K562 (cell line): ENCODE measurements at regions not wholly inside any gene's neighbourhood (a gene's known extent, or its start where the extent isn't known, plus 50 kb on each side); places are given as distances from the start of the nearest gene placed in this dataset.

Experiments
- ATAC-seq: fragments of 200-7000 bp; cut with Tn5 transposase; 3 replicates; pipeline ENCODE4 v1.9.1; 2020; ENCODE audit warnings: moderate library complexity
- BruUV-seq: library from RNA; stranded (reverse); fragments of 400-500 nt; replicated peaks from 2 replicates; lab custom pipeline; 2021; lab: Mats Ljungman, UMichigan
- CTCF ChIA-PET: fragments of 300-600 bp; formaldehyde crosslinking; extraction: SDS; loops from one replicate; lab custom pipeline; 2021; ENCODE audit warnings: low intra/inter-chr PET ratio; lab: Yijun Ruan, JAX
- POLR2A ChIA-PET: fragments of 300-600, 350-650 bp; sonication (Branson Sonifier 250); formaldehyde crosslinking; extraction: SDS; loops from one replicate; lab custom pipeline; 2021; ENCODE audit warnings: antibody characterized with exemption, inconsistent platforms; lab: Yijun Ruan, JAX
- DNase-seq, 4 experiments: peaks; one replicate each; pipeline versions ENCODE4 v3.0.0 to v3.0.0-alpha.2; 2011 to 2018; ENCODE audit warnings: low spot score in 3 of 4, mixed read lengths in 3 of 4; ENCODE audit errors: extremely low read depth in 1 of 4
- FAIRE-seq: peaks from 2 replicates; lab custom pipeline; 2011; peaks lifted over from hg19 to GRCh38; lab: Jason Lieb, UNC
- H2AFZ ChIP-seq: 2 replicates; pipeline ENCODE4 v1.6.0; 2011; ENCODE audit warnings: low read depth, low read length, control low read depth, inconsistent platforms
- H3K27ac ChIP-seq: fragments of 200-600 bp; 3 replicates; pipeline ENCODE4 v1.8.0; 2011; ENCODE audit warnings: low read depth, mild to moderate bottlenecking, control low read depth, inconsistent platforms, low read length, moderate library complexity, mixed read lengths; ENCODE audit errors: extremely low read depth
- H3K27me3 ChIP-seq, 2 experiments: fragments of 300-600 bp in 1 of 2; 2 replicates in 1 of 2; 3 replicates in 1 of 2; pipeline versions ENCODE4 v1.6.0 to v1.8.0; 2011; ENCODE audit warnings: inconsistent platforms in 2 of 2, low read length in 2 of 2, mild to moderate bottlenecking in 1 of 2, mixed read lengths in 1 of 2, moderate library complexity in 1 of 2; ENCODE audit not compliant: control insufficient read depth in 2 of 2, insufficient read depth in 2 of 2
- H3K36me3 ChIP-seq: fragments of 300-600 bp; 3 replicates; pipeline ENCODE4 v1.8.0; 2011; ENCODE audit warnings: mild to moderate bottlenecking, low read length, inconsistent platforms; ENCODE audit not compliant: control insufficient read depth, insufficient read depth
- H3K4me1 ChIP-seq, 2 experiments: fragments of 200-600 bp in 1 of 2; replicated peaks in 1 of 2; 2 replicates in 1 of 2; 3 replicates in 1 of 2; pipeline versions ENCODE4 v1.5.1 to v1.8.0; 2011; ENCODE audit warnings: inconsistent platforms in 2 of 2, low read length in 2 of 2, mild to moderate bottlenecking in 1 of 2, mixed read lengths in 1 of 2, moderate library complexity in 1 of 2; ENCODE audit not compliant: control insufficient read depth in 2 of 2, insufficient read depth in 2 of 2
- H3K4me2 ChIP-seq: 2 replicates; pipeline ENCODE4 v1.6.1; 2011; ENCODE audit warnings: low read length, control low read depth, inconsistent platforms, mixed read lengths; ENCODE audit not compliant: insufficient read depth
- H3K4me3 ChIP-seq: fragments of 200-600 bp; sonication (generic), shearing (Covaris generic); 2 replicates; pipeline ENCODE4 v1.5.1; 2016; ENCODE audit warnings: control low read depth, inconsistent platforms
- H3K79me2 ChIP-seq: fragments of 200-600 bp; 3 replicates; pipeline ENCODE4 v1.8.0; 2011; ENCODE audit warnings: low read length, inconsistent platforms; ENCODE audit not compliant: control insufficient read depth, insufficient read depth
- H3K9ac ChIP-seq, 2 experiments: 2 replicates each; pipeline versions ENCODE4 v1.6.0 to v1.6.1; 2011; ENCODE audit warnings: low read depth in 2 of 2, low read length in 2 of 2, control low read depth in 1 of 2, inconsistent platforms in 1 of 2, mild to moderate bottlenecking in 1 of 2, mixed read lengths in 1 of 2; ENCODE audit not compliant: insufficient read depth in 1 of 2
- H3K9me1 ChIP-seq: one replicate; pipeline ENCODE4 v1.6.0; 2011; ENCODE audit warnings: inconsistent platforms, mild to moderate bottlenecking, low read length, moderate library complexity; ENCODE audit not compliant: control insufficient read depth, insufficient read depth
- H3K9me3 ChIP-seq: replicated peaks from 2 replicates; pipeline ENCODE4 v1.5.1; 2011; ENCODE audit warnings: low read depth, low read length, inconsistent platforms; ENCODE audit not compliant: control insufficient read depth, insufficient read depth
- H4K20me1 ChIP-seq: replicated peaks from 2 replicates; pipeline ENCODE4 v1.6.1; 2011; ENCODE audit warnings: low read length, inconsistent platforms, mixed read lengths; ENCODE audit not compliant: control insufficient read depth, insufficient read depth
- KHSRP ChIP-seq: fragments of 450-650 bp; IDR thresholded peaks from 2 replicates; pipeline ENCODE4 v1.6.1; 2017
- NR3C1 ChIP-seq: sonication (generic); formaldehyde crosslinking; IDR thresholded peaks from 2 replicates; pipeline ENCODE4 v1.8.1; 2022; ENCODE audit warnings: missing genetic modification reagents
- RREB1 ChIP-seq: fragments of 250-450 bp; sonication (Bioruptor Pico); IDR thresholded peaks from 2 replicates; pipeline ENCODE4 v1.4.0; 2020
- SNAPC5 ChIP-seq: fragments of 250-450 bp; sonication (Bioruptor Pico); IDR thresholded peaks from 2 replicates; pipeline ENCODE4 v1.8.0; 2021; ENCODE audit warnings: moderate library complexity, mild to moderate bottlenecking, inconsistent platforms
- SNIP1 ChIP-seq: fragments of 450-650 bp; IDR thresholded peaks from 2 replicates; pipeline ENCODE4 v1.7.1; 2017; ENCODE audit warnings: low read depth, mild to moderate bottlenecking
- THRA ChIP-seq: fragments of 450-650 bp; IDR thresholded peaks from 2 replicates; pipeline ENCODE4 v1.6.1; 2017; ENCODE audit warnings: mild to moderate bottlenecking, moderate library complexity
- ZNF77 ChIP-seq: fragments of 250-450 bp; sonication (Bioruptor Pico); IDR thresholded peaks from 2 replicates; pipeline ENCODE4 v1.5.0; 2020
- WGBS: fragments of 100-300 bp; shearing (Covaris generic); methylation state at CpG from one replicate; pipeline ENCODE4 v1.1.6; 2016; ENCODE audit warnings: low coverage, mixed read lengths; ENCODE audit not compliant: insufficient coverage; ENCODE audit errors: missing lambda C conversion rate; 5-methylcytosine and 5-hydroxymethylcytosine counted together
- in situ Hi-C: fragments of 300-500 bp; cut with MboI; formaldehyde crosslinking; loops from 4 replicates; pipeline ENCODE4 v1.15.0; 2018; ENCODE audit warnings: inconsistent platforms, mixed read lengths
- intact Hi-C: fragments of 100-400 bp; cut with micrococcal nuclease; formaldehyde crosslinking; loops from 2 replicates; pipeline ENCODE4 v1.14.2; 2022
- TF ChIP-seq, protein P1 (sequence below): fragments of 250-450 bp; sonication (Bioruptor Pico); IDR thresholded peaks from 2 replicates; pipeline ENCODE4 v1.8.0; 2021; ENCODE audit warnings: borderline replicate concordance, mild to moderate bottlenecking, moderate library complexity; ENCODE audit not compliant: poor library complexity, severe bottlenecking

DNA sequence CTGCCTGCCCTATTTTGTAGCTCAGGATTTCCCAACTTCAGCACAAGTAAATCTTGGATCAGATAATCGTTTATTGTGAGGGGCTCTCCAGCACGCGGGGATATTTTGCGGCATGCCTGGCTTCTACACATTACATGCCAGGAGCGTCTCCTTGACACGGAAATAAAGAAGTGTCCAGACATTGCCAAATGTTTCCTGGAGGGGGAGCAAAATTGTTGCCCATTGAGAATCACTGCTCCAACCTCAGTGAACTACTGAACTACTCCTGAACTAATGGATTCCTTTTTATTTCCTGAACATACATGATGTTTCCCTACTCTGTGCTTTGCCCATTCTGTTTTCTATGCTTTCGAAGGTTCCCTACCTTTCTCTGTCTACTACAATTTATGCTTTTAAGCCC lies 1359.1 kb upstream of the ADGRL2 start:
- ATAC-seq: no peak
- H3K9me3 ChIP-seq: no peaks in the 10 kb centered on the region

GRCh38 chr1:80436851-80437250 lies 1363.9 kb upstream of the ADGRL2 start:
- Histone ChIP-seq H2AFZ (no peak overlapping the region), H3K4me3 (no peak overlapping the region), H3K4me2 (no peak overlapping the region), H3K27me3 (no peaks in the 10 kb centered on the region), H3K9me1 (no peaks in the 10 kb centered on the region), H3K4me1 (no peaks in the 10 kb centered on the region), H3K36me3 (no peaks in the 10 kb centered on the region), H4K20me1 (no peaks in the 10 kb centered on the region), H3K9me3 (no peaks in the 10 kb centered on the region), H3K9ac (no peak overlapping the region), H3K27ac (no peak overlapping the region), H3K79me2 (no peaks in the 10 kb centered on the region)
- no peak for ATAC-seq
- ChIA-PET POLR2A (no interaction called here), CTCF (no interaction called here)
- no peak for FAIRE-seq
- 0% methylated on average over 1 of the region's 1 CpG for WGBS
- no TSS peak for BruUV-seq
- in situ Hi-C loops: no loop called here
- intact Hi-C loops: no loop called here
- no peak for DNase-seq
- no peak for TF ChIP-seq SNAPC5 (CRISPR knock-in tag)
- TF ChIP-seq SNIP1: no peak
- no peak for TF ChIP-seq RREB1 (CRISPR knock-in tag)
- TF ChIP-seq NR3C1 (CRISPR knock-in tag): no peak
- TF ChIP-seq, protein P1, sequence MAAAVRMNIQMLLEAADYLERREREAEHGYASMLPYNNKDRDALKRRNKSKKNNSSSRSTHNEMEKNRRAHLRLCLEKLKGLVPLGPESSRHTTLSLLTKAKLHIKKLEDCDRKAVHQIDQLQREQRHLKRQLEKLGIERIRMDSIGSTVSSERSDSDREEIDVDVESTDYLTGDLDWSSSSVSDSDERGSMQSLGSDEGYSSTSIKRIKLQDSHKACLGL (CRISPR knock-in tag): no peak
- no peak for TF ChIP-seq THRA
- no peak for TF ChIP-seq ZNF77 (CRISPR knock-in tag)

More for the DNA sequence above, 1359.1 kb upstream of the ADGRL2 start:
- no peak for TF ChIP-seq KHSRP
- Histone ChIP-seq H3K36me3 (no peaks in the 10 kb centered on the region), H3K27me3 (no peaks in the 10 kb centered on the region), H3K79me2 (no peaks in the 10 kb centered on the region), H4K20me1 (no peaks in the 10 kb centered on the region), H3K4me2 (no peak overlapping the region), H3K9ac (no peak overlapping the region), H3K9me1 (no peaks in the 10 kb centered on the region), H3K4me1 (no peaks in the 10 kb centered on the region), H2AFZ (no peak overlapping the region), H3K4me3 (no peak overlapping the region), H3K27ac (no peak overlapping the region)
- no peak for DNase-seq
- FAIRE-seq: no peak
- CTCF ChIA-PET: no interaction called here
- intact Hi-C loops (no loop called here), in situ Hi-C loops (no loop called here)
- BruUV-seq: no TSS peak
- WGBS: 0% methylated on average over 7 of the region's 7 CpGs
- POLR2A ChIA-PET: no interaction called here
